Lower lobe of right lung (tissue), 2 donors: ENCODE measurements at regions not wholly inside any gene's neighbourhood (a gene's known extent, or its start where the extent isn't known, plus 50 kb on each side); places are given as distances from the start of the nearest gene placed in this dataset.

Experiments
- ATAC-seq, 2 donors: fragments of 200-7000 bp; cut with Tn5 transposase; one replicate each; pipeline ENCODE4 v1.9.1; 2020 to 2022; ENCODE audit warnings: mild to moderate bottlenecking in 2 of 2, moderate library complexity in 2 of 2
- DNase-seq: peaks from one replicate; pipeline ENCODE4 v3.0.0-alpha.2; 2020
- H3K27ac ChIP-seq: fragments of 200-600 bp; one replicate; pipeline ENCODE4 v1.8.0; 2022
- H3K27me3 ChIP-seq: fragments of 200-600 bp; one replicate; pipeline ENCODE4 v1.8.0; 2022; ENCODE audit warnings: low read depth
- H3K36me3 ChIP-seq: fragments of 200-600 bp; one replicate; pipeline ENCODE4 v1.8.0; 2022; ENCODE audit warnings: mild to moderate bottlenecking
- H3K4me1 ChIP-seq: fragments of 200-600 bp; one replicate; pipeline ENCODE4 v1.8.0; 2022
- H3K4me3 ChIP-seq: fragments of 200-600 bp; one replicate; pipeline ENCODE4 v1.8.0; 2022; ENCODE audit warnings: mild to moderate bottlenecking
- H3K9me3 ChIP-seq: fragments of 200-600 bp; one replicate; pipeline ENCODE4 v1.8.0; 2022
- CTCF ChIP-seq: fragments of 200-600 bp; IDR thresholded peaks from one replicate; pipeline ENCODE4 v1.8.0; 2022; ENCODE audit warnings: antibody characterized with exemption, mild to moderate bottlenecking
- intact Hi-C: fragments of 100-400 bp; cut with DNase I; formaldehyde crosslinking; loops from one replicate; pipeline ENCODE4 v1.11.0; 2022
- donor health status: DM: no; HTN: yes; CAD: no; lungs with severe emphysema.

GRCh38 chr10:29826801-29827450 is 192.2 kb upstream of the SVIL start:
- Histone ChIP-seq H3K9me3 (peaks cover 5% of the 10 kb centered on the region), H3K4me3 (no peak overlapping the region), H3K27me3 (no peaks in the 10 kb centered on the region), H3K27ac (no peak overlapping the region), H3K36me3 (no peaks in the 10 kb centered on the region), H3K4me1 (peaks cover 17% of the 10 kb centered on the region)
- intact Hi-C loops = no loop called here
- TF ChIP-seq CTCF = no peak
- ATAC-seq (peak in 1 of 2 donors; percentile 30), DNase-seq (no peak)

- ATAC-seq (no peak), DNase-seq (no peak)
- no peak for TF ChIP-seq CTCF
- H3K27ac ChIP-seq = no peak overlapping the region
- H3K9me3 ChIP-seq = peaks cover 5% of the 10 kb centered on the region
- no peak overlapping the region for H3K4me3 ChIP-seq
- H3K27me3 ChIP-seq = no peaks in the 10 kb centered on the region
- H3K36me3 ChIP-seq = no peaks in the 10 kb centered on the region
- H3K4me1 ChIP-seq = peaks cover 17% of the 10 kb centered on the region
- intact Hi-C loops = no loop called here
These were observed 191.4 kb upstream of the SVIL start for GRCh38 chr10:29826221-29826620.

GRCh38 chr10:29823553-29824080 is 188.8 kb upstream of the SVIL start:
- no peak for ATAC-seq
- Histone ChIP-seq H3K4me3 (no peak overlapping the region), H3K27me3 (no peaks in the 10 kb centered on the region), H3K4me1 (peaks cover 11% of the 10 kb centered on the region), H3K36me3 (no peaks in the 10 kb centered on the region), H3K9me3 (no peaks in the 10 kb centered on the region), H3K27ac (no peak overlapping the region)
- intact Hi-C loops = no loop called here
- DNase-seq = no peak
- TF ChIP-seq CTCF = no peak

GRCh38 chr10:29820890-29821461 is 186.2 kb upstream of the SVIL start:
- ATAC-seq (peak; percentile 23 to 38), DNase-seq (no peak)
- Histone ChIP-seq H3K4me3 (no peak overlapping the region), H3K27ac (no peak overlapping the region), H3K9me3 (no peaks in the 10 kb centered on the region), H3K27me3 (no peaks in the 10 kb centered on the region), H3K36me3 (no peaks in the 10 kb centered on the region), H3K4me1 (peaks cover under 1% of the 10 kb centered on the region)
- TF ChIP-seq CTCF = no peak
- intact Hi-C loops = no loop called here

- Histone ChIP-seq H3K4me1 (peaks cover 5% of the 10 kb centered on the region), H3K9me3 (no peaks in the 10 kb centered on the region), H3K27ac (no peak overlapping the region), H3K36me3 (no peaks in the 10 kb centered on the region), H3K4me3 (no peak overlapping the region), H3K27me3 (no peaks in the 10 kb centered on the region)
- intact Hi-C loops = no loop called here
- TF ChIP-seq CTCF = no peak
- DNase-seq = no peak
- ATAC-seq = no peak
These were observed 182.2 kb upstream of the SVIL start for GRCh38 chr10:29816801-29817558.
